Endodermal cell (in vitro differentiated cells): ENCODE measurements at regions not wholly inside any gene's neighbourhood (a gene's known extent, or its start where the extent isn't known, plus 50 kb on each side); places are given as distances from the start of the nearest gene placed in this dataset.

Experiments used
- DNase-seq: peaks from one replicate; pipeline ENCODE4 v3.0.0-alpha.2; 2017
- H3K27ac ChIP-seq: 2 replicates; pipeline ENCODE4 v1.5.1; 2013; ENCODE audit warnings: mild to moderate bottlenecking, low read depth, low read length, moderate library complexity
- H3K27me3 ChIP-seq: 2 replicates; pipeline ENCODE4 v1.6.1; 2013; ENCODE audit warnings: mild to moderate bottlenecking, low read length, moderate library complexity; ENCODE audit not compliant: insufficient read depth, control insufficient read depth, poor library complexity, severe bottlenecking
- H3K36me3 ChIP-seq: 2 replicates; pipeline ENCODE4 v1.7.0; 2013; ENCODE audit warnings: mild to moderate bottlenecking, low read length, moderate library complexity; ENCODE audit not compliant: control insufficient read depth, insufficient read depth
- H3K4me1 ChIP-seq: one replicate; pipeline ENCODE4 v1.7.0; 2013; ENCODE audit warnings: low read length; ENCODE audit not compliant: control insufficient read depth, insufficient read depth
- H3K4me3 ChIP-seq: 2 replicates; pipeline ENCODE4 v1.5.1; 2013; ENCODE audit warnings: mild to moderate bottlenecking, low read length, moderate library complexity
- H3K9ac ChIP-seq: 2 replicates; pipeline ENCODE4 v1.6.1; 2013; ENCODE audit warnings: mild to moderate bottlenecking, low read length, moderate library complexity; ENCODE audit not compliant: poor library complexity, severe bottlenecking; ENCODE audit errors: extremely low read depth
- H3K9me3 ChIP-seq: 2 replicates; pipeline ENCODE4 v1.6.1; 2013; ENCODE audit warnings: mild to moderate bottlenecking, low read length, moderate library complexity; ENCODE audit not compliant: control insufficient read depth
- H3K27ac Mint-ChIP-seq: 2 replicates; pipeline ENCODE4 v1.8.0; 2020; ENCODE audit warnings: mixed read lengths
- H3K27me3 Mint-ChIP-seq: 2 replicates; pipeline ENCODE4 v1.8.0; 2021; ENCODE audit warnings: mild to moderate bottlenecking, mixed read lengths; ENCODE audit not compliant: insufficient read depth
- H3K36me3 Mint-ChIP-seq: 2 replicates; pipeline ENCODE4 v1.8.0; 2020; ENCODE audit warnings: low read depth, mixed read lengths
- H3K4me1 Mint-ChIP-seq: 2 replicates; pipeline ENCODE4 v1.8.0; 2020; ENCODE audit warnings: mixed read lengths
- H3K4me3 Mint-ChIP-seq: 2 replicates; pipeline ENCODE4 v1.8.0; 2020; ENCODE audit warnings: mild to moderate bottlenecking, moderate library complexity, mixed read lengths
- H3K9me3 Mint-ChIP-seq: 2 replicates; pipeline ENCODE4 v1.8.0; 2020; ENCODE audit warnings: mild to moderate bottlenecking, mixed read lengths
- CTCF ChIP-seq: fragments of 200-600 bp; sonication (generic); conservative IDR thresholded peaks from 2 replicates; pipeline ENCODE4 v1.5.0; 2021; ENCODE audit warnings: antibody characterized with exemption, mild to moderate bottlenecking
- WGBS, 2 experiments: methylation state at CpG; one replicate each; pipeline versions ENCODE4 v1.1.5 to v1.1.7; 2013; ENCODE audit warnings: missing lambda C conversion rate in 2 of 2, mixed read lengths in 1 of 2; ENCODE audit not compliant: insufficient coverage in 1 of 2, insufficient read length in 1 of 2; 5-methylcytosine and 5-hydroxymethylcytosine counted together

GRCh38 chr1:181989261-181989920 lies 72.1 kb downstream of the ZNF648 start:
- H3K9me3 Mint-ChIP-seq, result no peaks in the 10 kb centered on the region
- H3K9ac ChIP-seq, result no peak overlapping the region
- H3K27ac ChIP-seq, result no peak overlapping the region
- peaks cover 31% of the 10 kb centered on the region for H3K27me3 ChIP-seq
- TF ChIP-seq CTCF, result no peak
- H3K4me1 Mint-ChIP-seq, result peaks cover 13% of the 10 kb centered on the region
- WGBS, 2 experiments, result 88% methylated on average over 2 of the region's 2 CpGs; no CpG with 5 or more reads in 1 of the 2 experiments
- peaks cover 7% of the 10 kb centered on the region for H3K4me1 ChIP-seq
- no peak overlapping the region for H3K4me3 Mint-ChIP-seq
- no peak overlapping the region for H3K4me3 ChIP-seq
- H3K36me3 ChIP-seq, result no peaks in the 10 kb centered on the region
- no peak for DNase-seq
- no peaks in the 10 kb centered on the region for H3K27me3 Mint-ChIP-seq
- no peaks in the 10 kb centered on the region for H3K36me3 Mint-ChIP-seq
- H3K9me3 ChIP-seq, result no peaks in the 10 kb centered on the region
- no peak overlapping the region for H3K27ac Mint-ChIP-seq

GRCh38 chr1:181987996-181988395 lies 73.5 kb downstream of the ZNF648 start:
- H3K27me3 Mint-ChIP-seq, result no peaks in the 10 kb centered on the region
- H3K4me3 ChIP-seq, result no peak overlapping the region
- H3K4me3 Mint-ChIP-seq, result no peak overlapping the region
- H3K27ac ChIP-seq, result no peak overlapping the region
- H3K27ac Mint-ChIP-seq, result no peak overlapping the region
- no peaks in the 10 kb centered on the region for H3K9me3 Mint-ChIP-seq
- 90 to 100% methylated on average over 2 of the region's 2 CpGs for WGBS, 2 experiments
- peaks cover 7% of the 10 kb centered on the region for H3K4me1 ChIP-seq
- no peak for DNase-seq
- peaks cover 31% of the 10 kb centered on the region for H3K27me3 ChIP-seq
- H3K36me3 ChIP-seq, result no peaks in the 10 kb centered on the region
- no peaks in the 10 kb centered on the region for H3K9me3 ChIP-seq
- TF ChIP-seq CTCF, result no peak
- no peak overlapping the region for H3K9ac ChIP-seq
- peaks cover 19% of the 10 kb centered on the region for H3K4me1 Mint-ChIP-seq
- H3K36me3 Mint-ChIP-seq, result no peaks in the 10 kb centered on the region

- peaks cover 19% of the 10 kb centered on the region for H3K4me1 Mint-ChIP-seq
- no peak overlapping the region for H3K27ac Mint-ChIP-seq
- H3K27me3 Mint-ChIP-seq, result peaks cover 1% of the 10 kb centered on the region
- H3K9me3 Mint-ChIP-seq, result no peaks in the 10 kb centered on the region
- Histone ChIP-seq H3K27me3 (peaks cover 31% of the 10 kb centered on the region), H3K27ac (no peak overlapping the region), H3K36me3 (no peaks in the 10 kb centered on the region), H3K4me3 (no peak overlapping the region), H3K9me3 (no peaks in the 10 kb centered on the region), H3K9ac (no peak overlapping the region), H3K4me1 (peaks cover 7% of the 10 kb centered on the region)
- H3K36me3 Mint-ChIP-seq, result no peaks in the 10 kb centered on the region
- WGBS, 2 experiments, result 92 to 93% methylated on average over 4 to 6 of the region's 6 CpGs
- no peak overlapping the region for H3K4me3 Mint-ChIP-seq
- no peak for TF ChIP-seq CTCF
- no peak for DNase-seq
Observed at GRCh38 chr1:181987334-181987895, 74.1 kb downstream of the ZNF648 start.
